ENCODE measurements at regions not wholly inside any gene's neighbourhood (a gene's known extent, or its start where the extent isn't known, plus 50 kb on each side); places are given as distances from the start of the nearest gene placed in this dataset.

- TF ChIP-seq CTCF (IDR thresholded peaks at IDR 0.05): no peak
- no peak for TF ChIP-seq POLR2A (IDR thresholded peaks at IDR 0.05)
Observed at GRCh38 chr12:102297412-102297811, 99.8 kb upstream of the PMCH start.

Measured in uterus (tissue), 2 donors.